OCI-LY1 (cell line): ENCODE measurements at regions not wholly inside any gene's neighbourhood (a gene's known extent, or its start where the extent isn't known, plus 50 kb on each side); places are given as distances from the start of the nearest gene placed in this dataset.

Source experiments
- H2AFZ ChIP-seq: fragments of 200-600 bp; sonication (generic), shearing (Covaris generic); 2 replicates; pipeline ENCODE4 v1.6.0; 2014; ENCODE audit warnings: antibody characterized with exemption, mild to moderate bottlenecking, low read length
- H3F3A ChIP-seq: fragments of 200-600 bp; sonication (generic), shearing (Covaris generic); 2 replicates; pipeline ENCODE4 v1.6.0; 2014; ENCODE audit warnings: mild to moderate bottlenecking, antibody characterized with exemption, low read length, moderate library complexity; ENCODE audit not compliant: insufficient read depth
- H3K27ac ChIP-seq: fragments of 200-600 bp; sonication (generic); 2 replicates; pipeline ENCODE4 v1.5.1; 2014; ENCODE audit warnings: low read length, mixed run types, mild to moderate bottlenecking, low read depth; ENCODE audit not compliant: poor library complexity, severe bottlenecking
- H3K27me3 ChIP-seq: fragments of 200-600 bp; sonication (generic); 2 replicates; pipeline ENCODE4 v1.6.0; 2014; ENCODE audit warnings: antibody characterized with exemption, mild to moderate bottlenecking, low read length, moderate library complexity; ENCODE audit not compliant: insufficient read depth
- H3K36me3 ChIP-seq: fragments of 200-600 bp; sonication (generic); 2 replicates; pipeline ENCODE4 v1.6.1; 2014; ENCODE audit warnings: mild to moderate bottlenecking, antibody characterized with exemption, low read length, moderate library complexity, mixed read lengths; ENCODE audit not compliant: insufficient read depth
- H3K4me1 ChIP-seq: fragments of 200-600 bp; sonication (generic); 2 replicates; pipeline ENCODE4 v1.5.1; 2014; ENCODE audit warnings: mild to moderate bottlenecking, low read length, moderate library complexity; ENCODE audit not compliant: insufficient read depth, severe bottlenecking
- H3K4me2 ChIP-seq: fragments of 200-600 bp; sonication (generic), shearing (Covaris generic); 2 replicates; pipeline ENCODE4 v1.6.1; 2014; ENCODE audit warnings: low read length
- H3K4me3 ChIP-seq: fragments of 200-600 bp; sonication (generic); 2 replicates; pipeline ENCODE4 v1.5.1; 2014; ENCODE audit warnings: low read length, low read depth, mild to moderate bottlenecking, mixed read lengths; ENCODE audit not compliant: poor library complexity, severe bottlenecking
- H3K79me2 ChIP-seq: fragments of 200-600 bp; shearing (Covaris generic); 2 replicates; pipeline ENCODE4 v1.6.1; 2016; ENCODE audit warnings: mixed run types, low read length, mixed read lengths; ENCODE audit not compliant: insufficient read depth
- H3K9ac ChIP-seq: fragments of 200-600 bp; sonication (generic), shearing (Covaris generic); 2 replicates; pipeline ENCODE4 v1.6.1; 2014; ENCODE audit warnings: mild to moderate bottlenecking, low read length, mixed read lengths
- H3K9me2 ChIP-seq: fragments of 200-600 bp; sonication (generic), shearing (Covaris generic); 2 replicates; pipeline ENCODE4 v1.6.1; 2014; ENCODE audit warnings: low read depth, mild to moderate bottlenecking, low read length, mixed read lengths
- H3K9me3 ChIP-seq: fragments of 200-600 bp; shearing (Covaris generic); 2 replicates; pipeline ENCODE4 v1.6.1; 2014; ENCODE audit warnings: low read length, mixed read lengths
- H4K20me1 ChIP-seq: fragments of 200-600 bp; sonication (generic), shearing (Covaris generic); 2 replicates; pipeline ENCODE4 v1.6.0; 2016; ENCODE audit warnings: mild to moderate bottlenecking, low read length; ENCODE audit not compliant: insufficient read depth
- EZH2 ChIP-seq: fragments of 200-600 bp; sonication (generic), shearing (Covaris generic); IDR thresholded peaks from 2 replicates; pipeline ENCODE4 v1.8.0; 2017; ENCODE audit warnings: borderline replicate concordance, mixed run types, mild to moderate bottlenecking, antibody characterized with exemption, low read length, moderate library complexity, mixed read lengths
- TF ChIP-seq, protein P1 (sequence below): fragments of 200-600 bp; sonication (generic), shearing (Covaris generic); IDR thresholded peaks from 2 replicates; pipeline ENCODE4 v1.5.1; 2017; ENCODE audit warnings: mild to moderate bottlenecking, antibody characterized with exemption, low read length, moderate library complexity, mixed read lengths

- Histone ChIP-seq H3K27me3 (no peaks in the 10 kb centered on the region), H3K36me3 (no peaks in the 10 kb centered on the region), H3K9ac (no peak overlapping the region), H3K27ac (no peak overlapping the region), H3K9me3 (no peaks in the 10 kb centered on the region), H3K4me3 (no peak overlapping the region), H3K9me2 (no peaks in the 10 kb centered on the region), H4K20me1 (no peaks in the 10 kb centered on the region), H3F3A (no peaks in the 10 kb centered on the region), H3K4me1 (no peaks in the 10 kb centered on the region), H3K79me2 (no peaks in the 10 kb centered on the region), H2AFZ (no peak overlapping the region), H3K4me2 (no peak overlapping the region)
- no peak for TF ChIP-seq EZH2
- TF ChIP-seq, protein P1, sequence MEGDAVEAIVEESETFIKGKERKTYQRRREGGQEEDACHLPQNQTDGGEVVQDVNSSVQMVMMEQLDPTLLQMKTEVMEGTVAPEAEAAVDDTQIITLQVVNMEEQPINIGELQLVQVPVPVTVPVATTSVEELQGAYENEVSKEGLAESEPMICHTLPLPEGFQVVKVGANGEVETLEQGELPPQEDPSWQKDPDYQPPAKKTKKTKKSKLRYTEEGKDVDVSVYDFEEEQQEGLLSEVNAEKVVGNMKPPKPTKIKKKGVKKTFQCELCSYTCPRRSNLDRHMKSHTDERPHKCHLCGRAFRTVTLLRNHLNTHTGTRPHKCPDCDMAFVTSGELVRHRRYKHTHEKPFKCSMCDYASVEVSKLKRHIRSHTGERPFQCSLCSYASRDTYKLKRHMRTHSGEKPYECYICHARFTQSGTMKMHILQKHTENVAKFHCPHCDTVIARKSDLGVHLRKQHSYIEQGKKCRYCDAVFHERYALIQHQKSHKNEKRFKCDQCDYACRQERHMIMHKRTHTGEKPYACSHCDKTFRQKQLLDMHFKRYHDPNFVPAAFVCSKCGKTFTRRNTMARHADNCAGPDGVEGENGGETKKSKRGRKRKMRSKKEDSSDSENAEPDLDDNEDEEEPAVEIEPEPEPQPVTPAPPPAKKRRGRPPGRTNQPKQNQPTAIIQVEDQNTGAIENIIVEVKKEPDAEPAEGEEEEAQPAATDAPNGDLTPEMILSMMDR, result no peak
These were observed 155.7 kb upstream of the CAMK1G start for GRCh38 chr1:209427811-209428210.

DNA sequence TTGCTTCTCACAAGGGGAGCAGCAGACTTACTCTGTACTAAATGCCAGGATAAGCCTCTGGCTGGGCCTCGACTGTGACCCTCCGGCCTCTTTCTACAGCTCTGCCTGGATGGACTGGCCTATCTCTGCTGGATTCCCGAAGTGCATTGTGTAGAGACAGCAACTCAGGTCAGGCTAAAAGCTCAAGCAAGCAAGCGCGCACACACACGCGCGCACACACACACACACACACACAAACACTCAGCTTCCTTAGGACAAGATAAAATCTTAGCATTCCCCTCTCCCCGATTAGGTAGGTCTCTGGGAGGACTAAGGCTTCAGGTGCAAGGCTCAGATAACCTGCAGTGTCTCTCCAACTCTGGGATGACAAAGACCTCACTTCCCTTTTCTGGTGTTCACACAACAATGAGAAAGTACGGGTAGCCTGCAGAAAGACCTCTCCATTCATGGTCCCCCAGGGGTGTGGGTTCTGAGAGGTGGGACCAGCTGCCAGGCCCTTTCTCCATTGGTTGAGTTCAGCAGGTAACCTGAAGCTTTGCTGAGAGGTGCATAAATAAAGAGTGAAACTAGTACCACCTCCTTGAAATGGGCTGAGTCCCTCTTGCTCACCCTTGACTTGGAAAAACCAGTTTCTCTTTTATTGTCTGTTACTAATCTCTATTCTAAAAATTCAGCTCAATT lies 155.1 kb upstream of the CAMK1G start:
- Histone ChIP-seq H3F3A (no peaks in the 10 kb centered on the region), H4K20me1 (no peaks in the 10 kb centered on the region), H3K9me2 (no peaks in the 10 kb centered on the region), H2AFZ (no peak overlapping the region), H3K27me3 (no peaks in the 10 kb centered on the region), H3K4me2 (no peak overlapping the region), H3K9me3 (no peaks in the 10 kb centered on the region), H3K4me1 (no peaks in the 10 kb centered on the region), H3K27ac (no peak overlapping the region), H3K79me2 (no peaks in the 10 kb centered on the region), H3K4me3 (no peak overlapping the region), H3K36me3 (no peaks in the 10 kb centered on the region), H3K9ac (no peak overlapping the region)
- no peak for TF ChIP-seq EZH2
- TF ChIP-seq, protein P1, result no peak

DNA sequence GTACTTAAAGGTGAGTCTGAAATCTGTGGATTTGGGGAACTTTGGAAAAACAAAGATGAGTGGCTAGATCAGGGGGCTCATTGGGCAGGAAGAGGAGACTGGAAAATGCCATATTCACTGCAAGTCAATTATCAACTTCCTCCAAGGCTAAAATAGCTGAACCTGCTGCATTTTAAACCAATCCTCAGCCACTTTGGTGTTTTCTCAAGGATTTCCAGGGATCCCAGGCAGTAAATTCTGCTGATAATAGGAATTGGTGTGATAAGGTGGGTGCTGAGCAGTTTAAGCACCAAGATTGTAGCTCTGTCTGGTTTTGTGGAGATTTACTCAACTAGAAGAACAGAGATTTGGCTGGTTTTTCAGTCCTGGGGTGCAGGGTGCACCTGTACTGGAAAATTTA lies 153.9 kb upstream of the CAMK1G start:
- Histone ChIP-seq H3K4me3 (no peak overlapping the region), H3K27ac (no peak overlapping the region), H4K20me1 (no peaks in the 10 kb centered on the region), H2AFZ (no peak overlapping the region), H3K4me1 (no peaks in the 10 kb centered on the region), H3K27me3 (no peaks in the 10 kb centered on the region), H3K36me3 (no peaks in the 10 kb centered on the region), H3K4me2 (no peak overlapping the region), H3F3A (no peaks in the 10 kb centered on the region), H3K79me2 (no peaks in the 10 kb centered on the region), H3K9ac (no peak overlapping the region), H3K9me2 (no peaks in the 10 kb centered on the region), H3K9me3 (no peaks in the 10 kb centered on the region)
- TF ChIP-seq EZH2, result no peak
- TF ChIP-seq, protein P1, result no peak
